Neutrophil (primary cell): ENCODE measurements at regions not wholly inside any gene's neighbourhood (a gene's known extent, or its start where the extent isn't known, plus 50 kb on each side); places are given as distances from the start of the nearest gene placed in this dataset.
"Not testable (repeated sequence)": the region's sequence is repeated elsewhere in the genome, so short reads cannot be mapped to it uniquely, and the experiment has no call there.

ENCODE experiments used
- H3K27ac ChIP-seq: fragments of 200-600 bp; sonication (generic); 2 replicates; pipeline ENCODE4 v1.5.1; 2016; ENCODE audit warnings: mild to moderate bottlenecking, moderate library complexity
- H3K27me3 ChIP-seq: fragments of 200-600 bp; sonication (generic); 2 replicates; pipeline ENCODE4 v1.6.0; 2016; ENCODE audit warnings: mild to moderate bottlenecking
- H3K36me3 ChIP-seq: fragments of 200-600 bp; sonication (generic); 2 replicates; pipeline ENCODE4 v1.5.1; 2017
- H3K4me1 ChIP-seq, 2 experiments: fragments of 200-600 bp in 1 of 2; sonication (generic) in 1 of 2; 1 replicate in 1 of 2; 2 replicates in 1 of 2; pipeline versions ENCODE4 v1.5.1 to v1.6.1; 2013 to 2016; ENCODE audit warnings: low read depth in 1 of 2, low read length in 1 of 2, mild to moderate bottlenecking in 1 of 2, moderate library complexity in 1 of 2; ENCODE audit not compliant: control insufficient read depth in 1 of 2, insufficient read depth in 1 of 2
- H3K4me3 ChIP-seq, 2 experiments: fragments of 200-600 bp in 1 of 2; sonication (generic) in 1 of 2; 1 replicate in 1 of 2; 2 replicates in 1 of 2; pipeline ENCODE4 v1.5.1; 2013 to 2016; ENCODE audit warnings: low read depth in 1 of 2, low read length in 1 of 2, mild to moderate bottlenecking in 1 of 2, moderate library complexity in 1 of 2
- H3K9me3 ChIP-seq: fragments of 200-600 bp; sonication (generic); 2 replicates; pipeline ENCODE4 v1.5.1; 2016
- CTCF ChIP-seq: fragments of 200-600 bp; sonication (generic); IDR thresholded peaks from 2 replicates; pipeline ENCODE4 v1.5.1; 2016; ENCODE audit warnings: antibody characterized with exemption

DNA sequence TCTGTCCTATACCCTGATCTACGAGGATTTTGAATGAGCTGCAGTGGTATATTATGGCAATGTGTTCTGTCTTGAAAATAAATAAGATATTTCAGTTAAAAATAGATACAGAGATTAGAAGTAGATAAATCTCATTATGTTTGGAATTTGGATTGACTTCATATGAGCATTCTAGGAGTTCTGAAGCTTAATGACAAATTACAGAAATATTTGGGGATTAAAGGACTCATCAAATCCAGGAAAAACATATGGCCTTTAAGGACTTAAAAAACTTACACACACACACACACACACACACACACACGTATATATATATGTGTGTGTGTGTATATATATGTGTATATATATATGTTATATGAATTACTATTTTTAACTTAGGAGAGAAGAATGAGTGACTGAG, 446.9 kb upstream of the CD180 start:
- H3K27ac ChIP-seq = no peak overlapping the region
- no peaks in the 10 kb centered on the region for H3K36me3 ChIP-seq
- H3K4me1 ChIP-seq = no peaks in the 10 kb centered on the region
- no peak for TF ChIP-seq CTCF
- H3K4me3 ChIP-seq = no peak overlapping the region
- no peaks in the 10 kb centered on the region for H3K9me3 ChIP-seq
- no peaks in the 10 kb centered on the region for H3K27me3 ChIP-seq

DNA sequence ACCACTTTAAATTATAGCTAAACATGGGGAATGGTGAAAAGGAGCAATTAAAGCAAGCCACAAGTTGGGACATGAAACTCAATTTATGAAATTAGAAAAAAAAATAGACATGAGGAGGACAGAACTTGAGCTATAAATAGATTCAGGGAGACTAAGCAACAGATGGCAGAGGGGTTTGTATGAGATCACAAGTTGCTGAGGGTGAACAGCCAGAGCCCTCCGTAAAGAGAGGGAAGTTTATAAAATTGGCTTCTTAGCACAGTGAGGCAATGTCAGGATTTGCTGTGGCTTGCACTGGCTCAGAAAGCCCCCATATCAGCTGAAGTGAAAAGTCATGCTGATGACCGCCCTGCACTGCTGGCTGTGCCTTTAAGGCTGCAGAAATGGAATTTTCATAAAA, 443.4 kb upstream of the CD180 start:
- Histone ChIP-seq H3K27ac (no peak overlapping the region), H3K36me3 (no peaks in the 10 kb centered on the region), H3K27me3 (no peaks in the 10 kb centered on the region)

DNA sequence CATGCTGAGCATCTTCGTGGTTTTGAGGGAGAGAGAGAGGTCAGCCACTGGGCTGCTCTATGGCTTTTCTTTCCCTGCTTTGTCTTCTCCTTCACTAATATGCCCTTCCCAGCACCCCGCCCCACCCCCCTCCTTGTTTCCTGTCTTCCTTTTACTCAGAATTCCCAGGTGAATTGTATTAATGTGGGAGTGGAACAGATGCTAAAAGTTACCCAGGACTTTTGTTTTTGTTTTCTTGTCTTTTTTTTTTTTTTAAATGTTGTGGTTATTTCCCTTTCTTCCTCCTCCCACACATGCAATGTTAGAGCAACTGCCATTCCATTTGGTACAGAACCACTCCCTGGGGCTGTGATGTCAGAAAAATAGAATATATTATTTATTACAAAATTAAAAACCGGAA, 442.7 kb upstream of the CD180 start:
- TF ChIP-seq CTCF = no peak
- Histone ChIP-seq H3K36me3 (no peaks in the 10 kb centered on the region), H3K9me3 (no peaks in the 10 kb centered on the region), H3K27ac (no peak overlapping the region), H3K4me3 (no peak overlapping the region), H3K27me3 (no peaks in the 10 kb centered on the region), H3K4me1 (no peaks in the 10 kb centered on the region)

More for the DNA sequence above, 443.4 kb upstream of the CD180 start:
- no peak for TF ChIP-seq CTCF
- no peaks in the 10 kb centered on the region for H3K9me3 ChIP-seq
- no peak overlapping the region for H3K4me3 ChIP-seq
- no peaks in the 10 kb centered on the region for H3K4me1 ChIP-seq

- no peak overlapping the region for H3K4me3 ChIP-seq
- H3K9me3 ChIP-seq = no peaks in the 10 kb centered on the region
- no peak for TF ChIP-seq CTCF
- H3K27me3 ChIP-seq = no peaks in the 10 kb centered on the region
- no peaks in the 10 kb centered on the region for H3K36me3 ChIP-seq
- H3K4me1 ChIP-seq = no peaks in the 10 kb centered on the region
- H3K27ac ChIP-seq = no peak overlapping the region
Observed at GRCh38 chr5:67636850-67637524, 440.4 kb upstream of the CD180 start.

- Histone ChIP-seq H3K27me3 (no peaks in the 10 kb centered on the region), H3K27ac (no peak overlapping the region), H3K36me3 (no peaks in the 10 kb centered on the region), H3K9me3 (no peaks in the 10 kb centered on the region), H3K4me1 (no peaks in the 10 kb centered on the region), H3K4me3 (no peak overlapping the region)
- TF ChIP-seq CTCF = no peak
Observed at GRCh38 chr5:67636091-67636490, 439.5 kb upstream of the CD180 start.

- H3K27ac ChIP-seq, H3K9me3 ChIP-seq, H3K36me3 ChIP-seq, H3K27me3 ChIP-seq, H3K4me1 ChIP-seq, H3K4me3 ChIP-seq: not testable (repeated sequence)
Observed at GRCh38 chr5:67627079-67627478, 430.5 kb upstream of the CD180 start.
